ENCODE measurements at regions not wholly inside any gene's neighbourhood (a gene's known extent, or its start where the extent isn't known, plus 50 kb on each side); places are given as distances from the start of the nearest gene placed in this dataset.

DNA sequence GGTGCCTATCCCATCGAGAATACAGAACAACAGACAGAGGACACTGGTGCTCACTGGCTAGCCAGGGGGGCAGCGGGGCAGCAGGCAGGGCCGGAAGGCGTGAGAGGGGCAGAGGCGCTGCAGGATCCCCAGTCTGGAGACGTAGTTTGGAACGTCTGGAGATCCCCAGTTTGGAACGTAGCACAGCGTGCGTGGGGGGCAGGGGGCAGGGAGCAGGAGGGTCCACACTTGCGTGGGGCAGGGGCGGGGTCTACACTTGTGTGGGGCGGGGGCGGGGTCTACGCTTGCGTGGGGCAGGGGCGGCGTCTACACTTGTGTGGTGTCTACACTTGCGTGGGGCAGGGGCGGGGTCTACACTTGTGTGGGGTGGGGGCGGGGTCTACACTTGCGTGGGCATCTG is 107.2 kb downstream of the DACT2 start:
- H4K20me1 ChIP-seq (ENCODE audit: insufficient read depth, low read length): no peaks in the 10 kb centered on the region
- H3K56ac ChIP-seq (ENCODE audit: extremely low read depth, insufficient read depth, low read length): no peak overlapping the region
- TF ChIP-seq, protein P1, sequence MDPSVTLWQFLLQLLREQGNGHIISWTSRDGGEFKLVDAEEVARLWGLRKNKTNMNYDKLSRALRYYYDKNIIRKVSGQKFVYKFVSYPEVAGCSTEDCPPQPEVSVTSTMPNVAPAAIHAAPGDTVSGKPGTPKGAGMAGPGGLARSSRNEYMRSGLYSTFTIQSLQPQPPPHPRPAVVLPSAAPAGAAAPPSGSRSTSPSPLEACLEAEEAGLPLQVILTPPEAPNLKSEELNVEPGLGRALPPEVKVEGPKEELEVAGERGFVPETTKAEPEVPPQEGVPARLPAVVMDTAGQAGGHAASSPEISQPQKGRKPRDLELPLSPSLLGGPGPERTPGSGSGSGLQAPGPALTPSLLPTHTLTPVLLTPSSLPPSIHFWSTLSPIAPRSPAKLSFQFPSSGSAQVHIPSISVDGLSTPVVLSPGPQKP (IDR thresholded peaks at IDR 0.05; ENCODE audit: borderline replicate concordance, low read depth, low read length): no peak
- TF ChIP-seq, protein P2, sequence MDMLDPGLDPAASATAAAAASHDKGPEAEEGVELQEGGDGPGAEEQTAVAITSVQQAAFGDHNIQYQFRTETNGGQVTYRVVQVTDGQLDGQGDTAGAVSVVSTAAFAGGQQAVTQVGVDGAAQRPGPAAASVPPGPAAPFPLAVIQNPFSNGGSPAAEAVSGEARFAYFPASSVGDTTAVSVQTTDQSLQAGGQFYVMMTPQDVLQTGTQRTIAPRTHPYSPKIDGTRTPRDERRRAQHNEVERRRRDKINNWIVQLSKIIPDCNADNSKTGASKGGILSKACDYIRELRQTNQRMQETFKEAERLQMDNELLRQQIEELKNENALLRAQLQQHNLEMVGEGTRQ (IDR thresholded peaks at IDR 0.05; ENCODE audit: low read depth, low read length): no peak
- dilution Hi-C loops (cut with HindIII; ENCODE audit: low sequenced_read_pairs, unreplicated experiment): no loop called here
- no peak overlapping the region for H3K18ac ChIP-seq (ENCODE audit: low read depth, low read length)
- BruUV-seq (replicated peaks): no TSS peak
- ChIA-PET POLR2A (ENCODE audit: unreplicated experiment) (no interaction called here), CTCF (no interaction called here)
- no peak overlapping the region for H3K23ac ChIP-seq (ENCODE audit: low read depth, low read length)
- no peak overlapping the region for H4K5ac ChIP-seq (ENCODE audit: low read depth, low read length)
- ATAC-seq (ENCODE audit: low read depth) (no peak), DNase-seq (no peak)
- peaks cover 36% of the 10 kb centered on the region for H3K9me3 ChIP-seq (ENCODE audit: control insufficient read depth, insufficient read depth, low read length)
- intact Hi-C loops (cut with micrococcal nuclease): no loop called here
- in situ Hi-C loops (cut with MboI; ENCODE audit: low sequenced_read_pairs): no loop called here
- no peak overlapping the region for H4K91ac ChIP-seq (ENCODE audit: insufficient read depth, low read depth, low read length)
- no peak overlapping the region for H4K8ac ChIP-seq (ENCODE audit: low read depth in 2 of 2, low read length in 2 of 2)
- no peak overlapping the region for H2BK120ac ChIP-seq (ENCODE audit: low read depth, low read length)
- H2BK20ac ChIP-seq (ENCODE audit: low read depth, low read length): no peak overlapping the region
- no peak overlapping the region for H3K14ac ChIP-seq (replicated peaks; ENCODE audit: low read depth, low read length)
- H3K4ac ChIP-seq (ENCODE audit: low read depth, low read length): no peak overlapping the region
- no peaks in the 10 kb centered on the region for H3K36me3 ChIP-seq (ENCODE audit: control insufficient read depth, insufficient read depth, low read length)
- no peak overlapping the region for H2AFZ ChIP-seq (replicated peaks; ENCODE audit: low read length, poor library complexity)
- H3K9ac ChIP-seq (ENCODE audit: low read depth, low read length): no peak overlapping the region
- 85% methylated on average over 9 of the region's 22 CpGs; no CpG with 5 or more reads in 1 of the 2 experiments for WGBS, 2 experiments (ENCODE audit: extremely low coverage in 2 of 2, insufficient read length in 1 of 2)
- H2BK15ac ChIP-seq (ENCODE audit: low read depth, low read length): no peak overlapping the region
- H3K9me1 ChIP-seq (ENCODE audit: insufficient read depth, low read length): no peaks in the 10 kb centered on the region
- H3K79me1 ChIP-seq (ENCODE audit: low read depth in 1 of 2, low read length in 2 of 2): no peaks in the 10 kb centered on the region
- no peak overlapping the region for H3K4me3 ChIP-seq (ENCODE audit: insufficient read depth, low read depth, low read length)
- no peak overlapping the region for H2AK9ac ChIP-seq (replicated peaks; ENCODE audit: low read depth, low read length, poor library complexity)
- H3K27me3 ChIP-seq (ENCODE audit: control insufficient read depth, insufficient read depth, low read length): no peaks in the 10 kb centered on the region
- no peak overlapping the region for H2AK5ac ChIP-seq (ENCODE audit: low read depth, low read length)
- no peak overlapping the region for H2BK5ac ChIP-seq (ENCODE audit: low read depth, low read length, poor library complexity, severe bottlenecking)
- H3K4me2 ChIP-seq (ENCODE audit: low read depth, low read length): no peak overlapping the region
- H3K27ac ChIP-seq (ENCODE audit: insufficient read depth, low read length): no peak overlapping the region
- H3K4me1 ChIP-seq (ENCODE audit: control insufficient read depth, insufficient read depth, low read length): no peaks in the 10 kb centered on the region

All from IMR-90 (cell line).